Caco-2 (cell line): ENCODE measurements at regions not wholly inside any gene's neighbourhood (a gene's known extent, or its start where the extent isn't known, plus 50 kb on each side); places are given as distances from the start of the nearest gene placed in this dataset.

Source experiments
- BruUV-seq: library from RNA; stranded (reverse); fragments of 400-500 nt; replicated peaks from 2 replicates; lab custom pipeline; 2021; lab: Mats Ljungman, UMichigan
- CTCF ChIA-PET: fragments of 300-600 bp; sonication (Branson Sonifier 250); formaldehyde crosslinking; loops from one replicate; lab custom pipeline; 2022; ENCODE audit warnings: antibody characterized with exemption; lab: Charles Lee
- POLR2A ChIA-PET: fragments of 300-600 bp; sonication (Branson Sonifier 250); formaldehyde crosslinking; loops from one replicate; lab custom pipeline; 2022; ENCODE audit warnings: antibody characterized with exemption; lab: Charles Lee
- DNase-seq, 2 experiments: peaks; one replicate each; pipeline versions ENCODE4 v3.0.0 to v3.0.0-alpha.2; 2020 to 2022
- H3K27me3 ChIP-seq: replicated peaks from 2 replicates; pipeline ENCODE4 v1.6.0; 2011; ENCODE audit warnings: low read length; ENCODE audit not compliant: control insufficient read depth, insufficient read depth
- H3K36me3 ChIP-seq: 2 replicates; pipeline ENCODE4 v1.5.1; 2011; ENCODE audit warnings: low read length; ENCODE audit not compliant: control insufficient read depth, insufficient read depth
- H3K4me1 ChIP-seq: fragments of 250-450 bp; sonication (Bioruptor Pico); 2 replicates; pipeline ENCODE4 v1.5.1; 2020; ENCODE audit warnings: mild to moderate bottlenecking
- H3K4me3 ChIP-seq: 2 replicates; pipeline ENCODE4 v1.5.1; 2011; ENCODE audit warnings: low read depth, mild to moderate bottlenecking, control low read depth, low read length
- H3K9me3 ChIP-seq: fragments of 250-450 bp; sonication (Bioruptor Pico); 2 replicates; pipeline ENCODE4 v1.5.1; 2020; ENCODE audit warnings: mild to moderate bottlenecking, moderate library complexity
- H3K27ac Mint-ChIP-seq: one replicate; pipeline ENCODE4 v1.8.0; 2022; ENCODE audit warnings: mixed read lengths; ENCODE audit not compliant: unreplicated experiment
- H3K27me3 Mint-ChIP-seq: one replicate; pipeline ENCODE4 v1.8.0; 2022; ENCODE audit warnings: mixed read lengths; ENCODE audit not compliant: insufficient read depth, unreplicated experiment
- H3K36me3 Mint-ChIP-seq: one replicate; pipeline ENCODE4 v1.8.0; 2022; ENCODE audit warnings: mild to moderate bottlenecking, mixed read lengths; ENCODE audit not compliant: insufficient read depth, unreplicated experiment
- H3K4me1 Mint-ChIP-seq: one replicate; pipeline ENCODE4 v1.8.0; 2022; ENCODE audit warnings: low read depth, mixed read lengths; ENCODE audit not compliant: unreplicated experiment
- H3K4me3 Mint-ChIP-seq: one replicate; pipeline ENCODE4 v1.8.0; 2022; ENCODE audit warnings: mild to moderate bottlenecking, moderate library complexity, mixed read lengths; ENCODE audit not compliant: unreplicated experiment
- H3K9me3 Mint-ChIP-seq: one replicate; pipeline ENCODE4 v1.8.0; 2022; ENCODE audit warnings: mixed read lengths; ENCODE audit not compliant: unreplicated experiment
- intact Hi-C: fragments of 100-400 bp; cut with micrococcal nuclease; formaldehyde crosslinking; loops from one replicate; pipeline ENCODE4 v1.10.0; 2022; ENCODE audit not compliant: unreplicated experiment
- TF ChIP-seq, protein P1 (sequence below), 2 experiments: fragments of 200-600 bp in 1 of 2; IDR thresholded peaks; 1 replicate in 1 of 2; 2 replicates in 1 of 2; pipeline versions ENCODE4 v1.5.1 to v1.8.0; 2011 to 2022; ENCODE audit warnings: antibody characterized with exemption in 1 of 2, control low read depth in 1 of 2, inconsistent platforms in 1 of 2, low read depth in 1 of 2, low read length in 1 of 2, mild to moderate bottlenecking in 1 of 2, moderate library complexity in 1 of 2; ENCODE audit not compliant: insufficient read depth in 1 of 2, severe bottlenecking in 1 of 2, unreplicated experiment in 1 of 2

- no peak overlapping the region for H3K4me3 ChIP-seq
- Mint-ChIP-seq H3K27me3 (peaks cover 3% of the 10 kb centered on the region), H3K27ac (no peak overlapping the region), H3K36me3 (no peaks in the 10 kb centered on the region), H3K4me3 (no peak overlapping the region), H3K4me1 (no peaks in the 10 kb centered on the region), H3K9me3 (no peaks in the 10 kb centered on the region)
- DNase-seq: no peak
- no TSS peak for BruUV-seq
- intact Hi-C loops: no loop called here
- no peaks in the 10 kb centered on the region for H3K9me3 ChIP-seq
- ChIA-PET CTCF (no interaction called here), POLR2A (no interaction called here)
- TF ChIP-seq, protein P1, sequence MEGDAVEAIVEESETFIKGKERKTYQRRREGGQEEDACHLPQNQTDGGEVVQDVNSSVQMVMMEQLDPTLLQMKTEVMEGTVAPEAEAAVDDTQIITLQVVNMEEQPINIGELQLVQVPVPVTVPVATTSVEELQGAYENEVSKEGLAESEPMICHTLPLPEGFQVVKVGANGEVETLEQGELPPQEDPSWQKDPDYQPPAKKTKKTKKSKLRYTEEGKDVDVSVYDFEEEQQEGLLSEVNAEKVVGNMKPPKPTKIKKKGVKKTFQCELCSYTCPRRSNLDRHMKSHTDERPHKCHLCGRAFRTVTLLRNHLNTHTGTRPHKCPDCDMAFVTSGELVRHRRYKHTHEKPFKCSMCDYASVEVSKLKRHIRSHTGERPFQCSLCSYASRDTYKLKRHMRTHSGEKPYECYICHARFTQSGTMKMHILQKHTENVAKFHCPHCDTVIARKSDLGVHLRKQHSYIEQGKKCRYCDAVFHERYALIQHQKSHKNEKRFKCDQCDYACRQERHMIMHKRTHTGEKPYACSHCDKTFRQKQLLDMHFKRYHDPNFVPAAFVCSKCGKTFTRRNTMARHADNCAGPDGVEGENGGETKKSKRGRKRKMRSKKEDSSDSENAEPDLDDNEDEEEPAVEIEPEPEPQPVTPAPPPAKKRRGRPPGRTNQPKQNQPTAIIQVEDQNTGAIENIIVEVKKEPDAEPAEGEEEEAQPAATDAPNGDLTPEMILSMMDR (IDR thresholded peaks at IDR 0.05; ENCODE audit: insufficient read depth in 1 of 2, low read depth in 1 of 2, low read length in 1 of 2, severe bottlenecking in 1 of 2, unreplicated experiment in 1 of 2): no peak
- H3K4me1 ChIP-seq: no peaks in the 10 kb centered on the region
- H3K36me3 ChIP-seq: no peaks in the 10 kb centered on the region
- no peaks in the 10 kb centered on the region for H3K27me3 ChIP-seq
Measured at GRCh38 chr1:189438808-189439207, 1038.9 kb downstream of the BRINP3 start.

- no peaks in the 10 kb centered on the region for H3K9me3 Mint-ChIP-seq
- BruUV-seq: no TSS peak
- H3K4me1 Mint-ChIP-seq: no peaks in the 10 kb centered on the region
- no peak overlapping the region for H3K4me3 ChIP-seq
- H3K36me3 ChIP-seq: no peaks in the 10 kb centered on the region
- TF ChIP-seq, protein P1 (IDR thresholded peaks at IDR 0.05; ENCODE audit: insufficient read depth in 1 of 2, low read depth in 1 of 2, low read length in 1 of 2, severe bottlenecking in 1 of 2, unreplicated experiment in 1 of 2): no peak
- H3K4me1 ChIP-seq: no peaks in the 10 kb centered on the region
- H3K4me3 Mint-ChIP-seq: no peak overlapping the region
- no peak overlapping the region for H3K27ac Mint-ChIP-seq
- H3K9me3 ChIP-seq: no peaks in the 10 kb centered on the region
- H3K27me3 ChIP-seq: no peaks in the 10 kb centered on the region
- intact Hi-C loops: no loop called here
- ChIA-PET POLR2A (no interaction called here), CTCF (no interaction called here)
- no peaks in the 10 kb centered on the region for H3K27me3 Mint-ChIP-seq
- no peak for DNase-seq
- no peaks in the 10 kb centered on the region for H3K36me3 Mint-ChIP-seq
Measured at GRCh38 chr1:189463166-189463565, 1014.5 kb downstream of the BRINP3 start.

DNA sequence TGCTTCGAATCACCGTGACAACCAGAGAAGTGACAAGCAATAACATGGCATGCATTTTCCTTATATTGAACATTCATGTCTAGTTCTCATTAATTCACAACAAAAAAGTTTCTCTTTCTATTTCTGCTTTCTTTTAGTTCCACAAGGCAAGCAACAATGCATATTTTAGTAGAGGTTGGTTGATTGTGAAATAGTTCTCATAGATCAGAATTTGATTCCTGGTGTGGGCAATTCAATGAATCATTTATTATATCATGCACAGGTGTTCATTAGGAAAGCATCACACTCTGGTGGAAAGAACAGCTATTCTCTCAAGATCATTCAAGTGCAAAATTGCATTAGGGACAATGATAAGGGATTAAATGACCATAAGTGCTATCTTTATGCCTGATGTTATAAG, 980.9 kb downstream of the BRINP3 start:
- H3K36me3 Mint-ChIP-seq: no peaks in the 10 kb centered on the region
- no peaks in the 10 kb centered on the region for H3K36me3 ChIP-seq
- no peaks in the 10 kb centered on the region for H3K4me1 Mint-ChIP-seq
- TF ChIP-seq, protein P1 (IDR thresholded peaks at IDR 0.05; ENCODE audit: insufficient read depth in 1 of 2, low read depth in 1 of 2, low read length in 1 of 2, severe bottlenecking in 1 of 2, unreplicated experiment in 1 of 2): no peak
- H3K27me3 Mint-ChIP-seq: no peaks in the 10 kb centered on the region
- no peaks in the 10 kb centered on the region for H3K27me3 ChIP-seq
- H3K9me3 Mint-ChIP-seq: no peaks in the 10 kb centered on the region
- ChIA-PET CTCF (no interaction called here), POLR2A (no interaction called here)
- no peak overlapping the region for H3K27ac Mint-ChIP-seq
- intact Hi-C loops: no loop called here
- no peak overlapping the region for H3K4me3 ChIP-seq
- H3K4me1 ChIP-seq: no peaks in the 10 kb centered on the region
- no peak overlapping the region for H3K4me3 Mint-ChIP-seq
- no TSS peak for BruUV-seq
- H3K9me3 ChIP-seq: no peaks in the 10 kb centered on the region
- DNase-seq: no peak
